ENCODE measurements at regions not wholly inside any gene's neighbourhood (a gene's known extent, or its start where the extent isn't known, plus 50 kb on each side); places are given as distances from the start of the nearest gene placed in this dataset.

GRCh38 chr6:27811451-27811772 lies 100.8 kb downstream of the OR2B2 start:
- TF ChIP-seq CTCF (IDR thresholded peaks at IDR 0.05), result no peak
- TF ChIP-seq POLR2A (IDR thresholded peaks at IDR 0.05), result no peak

Measured in adrenal gland (tissue), 5 donors.